GM21367 (cell line): ENCODE measurements at regions not wholly inside any gene's neighbourhood (a gene's known extent, or its start where the extent isn't known, plus 50 kb on each side); places are given as distances from the start of the nearest gene placed in this dataset.
"Not testable (repeated sequence)": the region's sequence is repeated elsewhere in the genome, so short reads cannot be mapped to it uniquely, and the experiment has no call there.

Source experiments
- ATAC-seq: cut with Tn5 transposase; IDR thresholded peaks from one replicate; pipeline ENCODE4 v1.9.1; 2021; ENCODE audit not compliant: unreplicated experiment

DNA sequence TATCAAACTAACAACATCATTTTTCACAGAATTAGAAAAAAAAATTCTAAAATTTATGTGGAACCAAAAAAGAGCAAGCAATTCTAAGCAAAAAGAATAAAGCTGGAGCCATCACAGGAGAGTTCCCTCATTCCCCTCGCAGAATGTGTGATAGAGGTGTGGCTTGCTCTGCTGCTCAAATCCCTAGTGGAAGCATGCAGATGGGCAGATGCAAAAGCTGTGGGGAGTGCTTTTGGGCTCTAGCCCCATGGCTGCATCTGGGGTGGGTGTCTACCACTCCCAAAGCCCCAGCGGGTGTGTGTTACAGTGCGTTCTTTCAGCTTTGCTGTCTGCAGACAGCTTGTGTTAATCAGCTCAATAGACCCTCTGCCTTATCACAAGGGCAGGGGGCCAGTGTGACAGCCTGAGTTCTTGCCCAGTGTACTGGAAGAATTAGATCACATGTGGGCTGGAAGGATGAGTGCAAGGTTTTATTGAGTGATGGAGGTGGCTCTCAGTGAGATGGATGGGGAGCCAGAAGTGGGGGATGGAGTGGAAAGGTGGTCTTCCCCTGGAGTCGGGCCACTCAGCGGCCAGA is 575.9 kb upstream of the LRRN3 start:
- ATAC-seq: not testable (repeated sequence)

- no peak for ATAC-seq
Measured at GRCh38 chr7:110519851-110520250, 571.1 kb upstream of the LRRN3 start.

GRCh38 chr7:110521357-110521911 is 569.5 kb upstream of the LRRN3 start:
- no peak for ATAC-seq

DNA sequence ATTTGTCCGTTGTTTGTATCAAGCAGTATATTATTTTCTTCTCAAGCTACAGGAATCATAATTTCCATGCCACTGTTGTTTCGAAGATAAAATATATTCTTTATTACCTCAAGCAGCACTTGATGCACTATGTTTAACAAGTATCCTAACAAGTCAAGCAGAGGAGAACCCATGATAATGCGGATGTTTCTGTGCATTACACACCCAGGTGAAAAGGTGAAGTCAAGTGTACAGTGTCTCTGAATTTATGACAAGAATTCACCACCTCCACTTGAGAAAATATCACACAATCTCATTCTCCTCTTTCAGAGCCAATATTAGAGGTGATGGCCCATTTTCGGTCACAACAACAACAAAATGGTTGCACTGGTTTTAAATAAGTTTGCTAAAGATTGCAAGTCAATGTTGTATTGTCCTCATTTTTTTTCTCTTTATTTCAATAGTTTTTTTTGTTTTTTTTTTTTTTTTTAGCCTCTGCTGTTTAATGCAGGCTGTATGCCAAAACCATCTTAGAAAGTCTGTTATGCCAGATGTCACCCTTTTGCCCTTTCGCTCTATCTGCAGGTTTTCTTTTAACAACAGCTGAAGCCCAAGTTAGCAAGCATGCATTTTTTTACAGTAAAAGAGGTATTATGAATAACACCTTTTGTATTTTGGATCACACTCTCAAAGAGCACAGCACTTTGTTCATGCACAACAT is 568.7 kb upstream of the LRRN3 start:
- no peak for ATAC-seq

DNA sequence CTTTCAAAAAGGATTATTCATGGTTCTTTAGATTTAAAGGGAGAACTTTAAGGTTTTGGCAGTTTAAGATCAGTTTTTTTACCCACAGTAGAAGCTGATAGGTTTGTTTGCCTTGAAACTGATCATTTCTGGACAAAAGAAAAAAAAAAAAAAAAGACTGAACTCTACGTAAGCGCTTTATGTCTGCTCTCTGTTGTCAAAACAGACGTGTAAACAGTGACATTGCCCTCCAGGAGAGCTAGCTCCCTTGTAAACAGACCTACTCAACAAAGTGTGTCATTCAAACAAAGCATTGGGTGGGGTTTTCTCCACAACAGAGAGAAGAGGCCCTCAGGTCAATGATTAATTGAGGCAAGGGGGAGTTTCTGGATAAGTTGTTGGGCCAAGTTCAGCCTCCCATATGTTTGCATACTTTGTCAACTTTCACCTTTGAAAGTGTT is 568.1 kb upstream of the LRRN3 start:
- ATAC-seq: no peak

DNA sequence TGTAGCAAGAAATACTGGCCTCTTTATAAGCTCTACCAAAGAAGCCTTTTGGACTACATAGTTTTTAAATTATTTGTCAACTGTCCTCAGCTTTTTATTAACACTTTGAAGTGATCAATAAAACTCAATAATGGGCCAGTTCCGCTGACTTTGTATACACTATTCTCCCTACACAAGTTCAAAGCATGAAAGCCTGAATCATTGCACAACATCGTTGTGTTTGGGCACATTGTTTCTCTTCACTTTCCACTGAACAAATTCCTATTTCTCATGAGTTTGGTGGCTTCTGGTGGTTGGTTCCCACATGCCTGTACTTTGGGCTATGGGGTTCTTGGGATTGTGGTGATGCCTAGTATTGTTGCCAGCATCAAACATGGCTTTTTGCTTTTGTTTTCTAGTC is 561.8 kb upstream of the LRRN3 start:
- no peak for ATAC-seq

GRCh38 chr7:110531186-110531585 is 559.7 kb upstream of the LRRN3 start:
- no peak for ATAC-seq

GRCh38 chr7:110534241-110534931 is 556.5 kb upstream of the LRRN3 start:
- no peak for ATAC-seq

DNA sequence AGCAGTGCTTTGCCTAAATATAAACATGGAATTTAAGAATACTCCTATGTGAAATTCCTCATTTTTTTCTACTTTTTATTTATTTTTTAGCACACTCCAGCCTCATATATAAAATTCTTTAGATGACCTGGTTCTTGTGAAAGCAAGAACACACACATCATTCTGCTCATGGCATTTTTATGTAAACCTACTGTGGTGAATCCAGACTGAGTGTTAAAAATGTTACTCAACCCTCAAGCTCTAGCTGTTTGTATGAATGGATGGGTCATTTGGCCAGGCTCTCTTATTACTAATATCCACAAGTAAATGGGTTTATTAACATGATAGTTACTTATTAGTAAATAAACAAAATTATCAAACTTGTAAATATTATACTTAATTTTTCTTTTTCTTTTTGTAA is 551.7 kb upstream of the LRRN3 start:
- ATAC-seq: no peak

- ATAC-seq: no peak
Measured at GRCh38 chr7:110541962-110542361, 549.0 kb upstream of the LRRN3 start.

DNA sequence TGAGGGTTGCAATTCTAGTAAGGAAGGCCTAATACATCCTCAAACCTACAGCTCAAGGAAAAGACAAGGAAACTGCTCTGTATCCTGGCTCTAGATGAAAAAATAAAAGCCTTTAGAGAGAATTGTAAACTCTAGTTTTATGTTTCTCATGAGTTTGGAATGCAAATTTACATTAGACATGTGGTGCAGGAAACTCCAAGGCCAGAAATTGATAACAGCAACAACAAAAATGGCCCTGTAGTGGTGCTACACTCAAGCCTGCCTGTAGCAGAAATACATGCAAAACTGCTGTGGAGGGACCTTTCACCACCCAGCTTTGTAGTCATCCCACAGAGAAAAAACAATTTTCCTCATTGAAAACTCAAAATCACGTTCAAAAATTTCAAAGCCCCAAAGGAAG is 546.7 kb upstream of the LRRN3 start:
- no peak for ATAC-seq

GRCh38 chr7:110548372-110548771 is 542.6 kb upstream of the LRRN3 start:
- no peak for ATAC-seq

DNA sequence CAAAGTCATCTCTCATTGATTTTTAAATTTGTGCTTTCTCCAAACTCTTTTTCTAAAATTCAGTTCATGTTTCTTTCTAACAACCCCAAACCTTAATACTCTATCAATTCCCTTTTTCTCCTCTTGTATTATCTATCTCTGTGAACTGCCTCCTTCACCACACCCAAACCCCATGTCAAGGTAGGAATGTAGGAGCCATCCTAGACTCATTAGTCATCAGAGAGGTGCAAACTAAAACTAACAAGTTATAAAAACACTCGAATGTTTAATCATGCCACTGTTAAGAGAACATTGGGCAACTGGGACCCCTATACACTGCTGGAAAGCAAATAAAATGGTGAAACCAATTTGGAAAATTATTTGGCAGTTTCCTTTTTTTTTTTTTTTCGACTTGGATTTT is 533.8 kb upstream of the LRRN3 start:
- ATAC-seq: no peak

GRCh38 chr7:110563286-110563685 is 527.6 kb upstream of the LRRN3 start:
- not testable (repeated sequence) for ATAC-seq

DNA sequence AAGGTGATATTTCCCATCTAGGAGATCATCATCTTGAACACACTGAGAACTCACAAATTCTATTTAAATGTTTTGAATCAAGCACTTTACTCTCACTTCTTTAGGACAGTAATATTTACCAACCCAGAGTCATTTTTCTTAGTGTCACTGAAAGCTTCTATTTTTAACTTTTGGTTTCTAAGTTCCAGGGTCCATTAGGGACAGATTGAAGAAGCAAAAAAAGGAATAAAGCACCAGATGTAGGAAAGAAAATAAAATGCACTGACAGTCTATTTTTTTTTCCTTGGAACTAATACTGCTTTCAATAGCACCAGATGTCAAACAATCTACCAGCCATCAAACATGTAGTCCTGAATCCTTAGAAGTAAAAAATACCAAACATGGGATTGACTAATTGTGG is 526.7 kb upstream of the LRRN3 start:
- no peak for ATAC-seq

- ATAC-seq: no peak
Measured at GRCh38 chr7:110568388-110568787, 522.5 kb upstream of the LRRN3 start.

- no peak for ATAC-seq
Measured at GRCh38 chr7:110568932-110569331, 522.0 kb upstream of the LRRN3 start.

GRCh38 chr7:110569486-110570205 is 521.3 kb upstream of the LRRN3 start:
- ATAC-seq: no peak

DNA sequence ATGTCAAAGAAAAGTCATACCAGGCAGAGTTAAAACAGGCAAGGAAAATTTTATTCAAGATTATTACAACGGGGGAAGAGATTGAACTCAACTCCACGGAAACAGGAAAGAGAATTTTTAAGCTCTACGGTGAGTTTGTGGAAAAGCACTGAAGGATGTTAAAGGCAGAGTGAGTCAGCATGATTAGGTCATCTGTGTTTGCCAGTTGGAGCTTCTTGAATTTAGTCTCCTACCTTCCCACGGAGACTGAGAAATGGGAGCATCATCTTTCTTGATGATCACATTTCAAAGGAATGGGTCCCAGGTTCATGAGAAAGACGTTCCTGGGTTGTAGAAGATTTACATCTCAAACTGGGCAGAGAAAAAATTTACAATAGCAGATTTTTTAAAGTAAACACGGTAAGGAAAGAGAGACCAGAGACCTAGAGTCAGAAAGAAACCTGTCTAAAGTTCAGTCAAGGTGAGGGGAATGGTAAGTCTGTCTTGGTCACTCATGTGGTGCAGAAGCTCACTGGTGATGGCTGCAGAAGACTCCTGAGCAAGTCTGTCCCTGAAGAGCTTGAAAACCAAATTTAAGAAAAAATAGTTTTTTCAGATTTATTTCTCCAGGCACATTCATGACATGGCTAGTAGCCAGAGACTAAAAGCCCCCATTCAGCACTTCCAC is 516.9 kb upstream of the LRRN3 start:
- ATAC-seq: no peak

- no peak for ATAC-seq
Measured at GRCh38 chr7:110587294-110587693, 503.6 kb upstream of the LRRN3 start.

- no peak for ATAC-seq
Measured at GRCh38 chr7:110590415-110590814, 500.5 kb upstream of the LRRN3 start.
